ENCODE measurements at regions not wholly inside any gene's neighbourhood (a gene's known extent, or its start where the extent isn't known, plus 50 kb on each side); places are given as distances from the start of the nearest gene placed in this dataset.
"Not testable (repeated sequence)": the region's sequence is repeated elsewhere in the genome, so short reads cannot be mapped to it uniquely, and the experiment has no call there.

- no peak for DNase-seq (ENCODE audit: low read depth in 3 of 3, low spot score in 1 of 3)
Observed at GRCh38 chr1:221562542-221563475, 179.1 kb downstream of the DUSP10 start.

GRCh38 chr1:221563476-221563921 lies 178.4 kb downstream of the DUSP10 start:
- DNase-seq (ENCODE audit: low read depth in 3 of 3, low spot score in 1 of 3): no peak

DNA sequence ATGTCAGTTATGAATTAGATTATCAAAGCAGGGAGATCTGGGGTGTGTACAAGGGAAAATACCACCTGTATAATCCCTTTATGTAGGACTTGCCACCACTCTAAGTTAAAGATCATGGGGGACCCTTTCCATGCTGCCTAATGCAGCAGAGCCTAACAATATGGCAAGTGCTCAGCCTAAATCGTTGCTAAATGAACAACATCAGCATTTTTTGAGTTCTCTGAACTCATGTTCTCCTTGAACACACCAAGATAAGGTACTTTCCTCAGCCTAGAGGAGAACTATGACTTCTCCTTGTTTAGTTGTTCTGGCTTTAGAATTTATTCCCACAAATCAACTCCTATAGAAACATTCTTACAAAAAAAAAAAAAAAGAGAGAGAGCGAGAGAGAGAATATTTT lies 177.0 kb downstream of the DUSP10 start:
- no peak for DNase-seq (ENCODE audit: low read depth in 3 of 3, low spot score in 1 of 3)

- DNase-seq (ENCODE audit: low read depth in 3 of 3, low spot score in 1 of 3): no peak
Observed at GRCh38 chr1:221565711-221566110, 176.2 kb downstream of the DUSP10 start.

GRCh38 chr1:221567859-221568507 lies 173.9 kb downstream of the DUSP10 start:
- no peak for DNase-seq (ENCODE audit: low read depth in 3 of 3, low spot score in 1 of 3)

DNA sequence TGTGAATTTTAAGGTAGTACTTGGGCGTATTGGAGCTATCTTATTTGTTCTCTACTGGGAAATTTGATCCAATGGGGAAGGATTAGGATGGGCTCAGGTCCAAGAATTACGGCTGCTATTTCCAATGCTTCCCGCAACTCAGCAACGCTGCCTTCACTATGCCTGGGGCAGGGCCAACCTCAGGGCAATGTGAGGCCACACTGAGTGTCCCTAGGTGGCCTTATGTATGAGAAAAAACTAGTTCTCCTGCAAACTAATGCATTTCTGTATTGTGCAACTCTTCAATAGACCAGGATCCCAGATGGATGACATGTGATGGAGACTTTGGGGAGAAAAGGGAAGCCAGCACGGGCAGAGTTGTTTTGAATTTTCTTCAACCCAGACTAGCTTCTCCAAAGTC lies 168.1 kb downstream of the DUSP10 start:
- DNase-seq (ENCODE audit: low read depth in 3 of 3, low spot score in 1 of 3): no peak

DNA sequence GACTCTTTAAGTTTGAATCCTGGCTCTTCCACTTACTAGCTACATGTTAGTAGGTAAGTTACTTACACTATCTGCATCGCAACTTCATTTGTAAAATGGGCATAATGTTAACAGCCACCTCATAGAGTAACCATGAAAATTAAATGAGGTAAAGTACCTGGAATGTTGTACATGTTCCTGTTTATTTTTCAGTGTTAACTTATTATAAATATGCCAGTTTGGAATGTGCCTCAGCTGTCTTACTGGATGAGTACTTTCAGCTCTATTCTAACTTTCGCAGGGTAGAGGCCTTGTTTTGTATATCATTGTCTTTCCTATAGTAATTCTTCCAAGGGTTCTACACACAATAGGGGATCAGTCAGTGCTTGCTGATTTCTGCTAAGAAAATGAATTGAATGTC lies 167.4 kb downstream of the DUSP10 start:
- no peak for DNase-seq (ENCODE audit: low read depth in 3 of 3, low spot score in 1 of 3)

- DNase-seq (ENCODE audit: low read depth in 3 of 3, low spot score in 1 of 3): no peak
Observed at GRCh38 chr1:221575605-221576004, 166.3 kb downstream of the DUSP10 start.

- no peak for DNase-seq (ENCODE audit: low read depth in 3 of 3, low spot score in 1 of 3)
Observed at GRCh38 chr1:221576268-221576667, 165.6 kb downstream of the DUSP10 start.

- DNase-seq (ENCODE audit: low read depth in 3 of 3, low spot score in 1 of 3): no peak
Observed at GRCh38 chr1:221583465-221583864, 158.4 kb downstream of the DUSP10 start.

GRCh38 chr1:221587013-221587412 lies 154.9 kb downstream of the DUSP10 start:
- not testable (repeated sequence) for DNase-seq (ENCODE audit: low read depth in 3 of 3, low spot score in 1 of 3)

- not testable (repeated sequence) for DNase-seq (ENCODE audit: low read depth in 3 of 3, low spot score in 1 of 3)
Observed at GRCh38 chr1:221591250-221591649, 150.6 kb downstream of the DUSP10 start.

- no peak for DNase-seq (ENCODE audit: low read depth in 3 of 3, low spot score in 1 of 3)
Observed at GRCh38 chr1:221594576-221594975, 147.3 kb downstream of the DUSP10 start.

- DNase-seq (ENCODE audit: low read depth in 3 of 3, low spot score in 1 of 3): no peak
Observed at GRCh38 chr1:221598122-221598521, 143.8 kb downstream of the DUSP10 start.

DNA sequence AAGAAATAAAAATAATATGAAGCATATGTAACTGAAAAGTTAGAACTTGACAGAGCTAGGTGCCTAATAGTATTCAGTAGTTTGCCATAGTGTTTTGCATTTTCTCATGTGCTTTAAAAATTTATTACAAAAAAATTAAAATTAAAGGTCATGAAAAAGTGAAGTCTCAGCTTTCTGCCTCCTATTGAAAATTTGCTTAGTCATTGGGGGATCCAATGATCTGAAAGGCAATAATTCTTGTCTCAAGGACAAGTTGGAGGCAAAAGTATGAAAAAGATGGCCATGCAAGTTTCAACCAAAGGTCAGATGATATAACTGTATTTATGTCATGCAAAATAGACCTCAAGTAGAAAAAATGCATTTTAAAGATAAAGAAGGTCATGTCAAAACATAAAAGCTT lies 140.7 kb downstream of the DUSP10 start:
- DNase-seq (ENCODE audit: low read depth in 3 of 3, low spot score in 1 of 3): no peak

- no peak for DNase-seq (ENCODE audit: low read depth in 3 of 3, low spot score in 1 of 3)
Observed at GRCh38 chr1:221602830-221603229, 139.1 kb downstream of the DUSP10 start.

- not testable (repeated sequence) for DNase-seq (ENCODE audit: low read depth in 3 of 3, low spot score in 1 of 3)
Observed at GRCh38 chr1:221604390-221604789, 137.5 kb downstream of the DUSP10 start.

- DNase-seq (ENCODE audit: low read depth in 3 of 3, low spot score in 1 of 3): no peak
Observed at GRCh38 chr1:221604948-221605347, 136.9 kb downstream of the DUSP10 start.

DNA sequence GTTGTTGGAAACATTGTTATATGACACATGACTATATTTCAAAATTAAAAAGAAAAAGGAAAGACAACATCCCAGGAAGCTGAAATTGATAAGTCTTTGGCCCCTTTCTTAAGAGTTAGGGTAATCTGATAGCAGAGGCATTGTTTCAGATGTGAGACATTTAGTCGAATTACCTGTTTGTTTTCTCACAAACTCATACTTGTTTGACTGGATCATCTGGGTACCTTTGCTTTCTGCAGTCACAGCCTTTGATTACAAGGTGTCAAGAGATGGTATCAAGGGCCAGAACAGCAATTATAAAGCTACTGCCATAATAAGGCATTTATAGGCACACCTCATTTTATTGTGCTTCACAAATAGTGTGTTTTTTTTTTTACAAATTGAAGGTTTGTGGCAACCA lies 136.3 kb downstream of the DUSP10 start:
- no peak for DNase-seq (ENCODE audit: low read depth in 3 of 3, low spot score in 1 of 3)

DNA sequence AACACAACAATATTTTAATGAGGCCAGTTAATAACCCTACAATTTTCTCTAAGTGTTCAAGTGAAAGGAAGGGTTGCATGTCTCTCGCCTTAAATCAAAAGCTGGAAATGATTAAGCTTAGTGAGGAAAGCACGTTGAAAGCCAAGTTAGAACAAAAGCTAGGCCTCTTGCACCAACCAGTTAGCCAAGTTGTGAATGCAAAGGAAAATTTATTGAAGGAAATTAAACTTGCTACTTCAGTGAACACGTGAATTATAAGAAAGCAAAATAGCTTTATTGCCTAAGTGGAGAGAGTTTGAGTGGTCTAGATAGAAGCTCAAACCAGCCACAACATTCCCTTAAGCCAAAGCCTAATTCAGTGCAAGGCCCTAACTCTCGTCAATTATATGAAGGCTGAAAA lies 135.6 kb downstream of the DUSP10 start:
- no peak for DNase-seq (ENCODE audit: low read depth in 3 of 3, low spot score in 1 of 3)

DNA sequence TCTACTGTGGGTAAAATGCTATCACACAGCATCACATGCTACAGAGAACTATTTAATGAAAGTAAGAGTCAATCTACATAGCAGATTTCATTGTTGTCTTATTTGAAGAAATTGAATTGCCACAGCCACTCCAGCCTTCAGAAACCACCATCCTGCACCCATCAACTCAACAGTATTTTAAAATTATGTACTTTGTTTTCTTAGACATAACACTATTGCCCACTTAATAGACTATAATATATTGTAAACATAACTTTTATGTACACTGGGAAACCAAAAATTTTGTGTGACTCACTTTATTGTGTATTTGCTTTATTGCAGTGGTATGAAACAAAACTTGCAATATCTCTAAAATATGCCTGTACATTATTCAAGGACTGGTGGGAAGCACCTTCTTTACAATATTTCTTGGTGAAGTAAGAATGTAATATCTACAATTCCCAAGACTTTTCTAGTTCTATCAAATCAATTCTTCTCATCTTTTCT lies 133.0 kb downstream of the DUSP10 start:
- no peak for DNase-seq (ENCODE audit: low read depth in 3 of 3, low spot score in 1 of 3)

DNA sequence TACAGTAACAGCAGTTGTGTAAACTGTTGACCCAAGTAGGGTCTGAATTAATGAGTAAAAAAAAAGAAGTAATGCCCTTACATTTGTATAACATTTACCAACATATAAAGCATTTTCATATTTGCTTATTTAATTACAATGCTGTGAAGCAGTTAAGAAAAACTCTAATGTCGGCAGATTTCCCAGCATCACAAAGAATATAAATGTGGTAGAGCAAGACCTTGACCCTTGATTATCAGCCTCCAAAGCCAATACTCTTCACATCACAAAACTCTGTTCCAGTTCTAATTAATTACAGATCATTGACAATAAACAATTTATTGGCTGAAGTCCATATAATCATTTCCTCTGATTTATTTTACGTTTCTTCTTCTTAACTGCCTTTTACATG lies 130.2 kb downstream of the DUSP10 start:
- DNase-seq (ENCODE audit: low read depth in 3 of 3, low spot score in 1 of 3): no peak
